ENCODE measurements at regions not wholly inside any gene's neighbourhood (a gene's known extent, or its start where the extent isn't known, plus 50 kb on each side); places are given as distances from the start of the nearest gene placed in this dataset.

DNA sequence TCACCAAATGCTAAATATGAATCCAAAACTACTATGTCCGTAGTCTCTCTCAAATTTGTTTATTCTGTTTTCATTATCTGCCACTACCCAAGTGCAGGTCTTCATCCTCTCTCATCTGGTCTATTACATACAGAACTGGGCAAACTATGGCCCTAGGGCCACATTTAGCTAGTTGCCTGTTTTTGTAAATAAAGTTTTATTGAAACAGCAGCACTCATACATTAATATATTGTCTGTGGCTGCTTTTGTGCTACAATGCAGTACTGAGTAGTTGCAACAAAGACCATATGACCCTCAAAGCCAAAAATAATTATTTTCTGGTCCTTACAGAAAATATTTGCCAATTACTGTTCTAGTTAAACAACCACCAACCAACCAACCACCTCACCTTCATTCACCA lies 172.2 kb upstream of the NCKAP5 start:
- TF ChIP-seq EZH2 (IDR thresholded peaks at IDR 0.05; ENCODE audit: low read depth, unreplicated experiment) (no peak), EZH2phosphoT487 (IDR thresholded peaks at IDR 0.05; ENCODE audit: unreplicated experiment) (no peak), JUNB (IDR thresholded peaks at IDR 0.05; ENCODE audit: unreplicated experiment) (no peak), CREB1 (CRISPR knock-in tag; IDR thresholded peaks at IDR 0.05; ENCODE audit: low read depth) (no peak), POLR2AphosphoS5 (IDR thresholded peaks at IDR 0.05; ENCODE audit: low read depth) (no peak)
- TF ChIP-seq, protein P1, sequence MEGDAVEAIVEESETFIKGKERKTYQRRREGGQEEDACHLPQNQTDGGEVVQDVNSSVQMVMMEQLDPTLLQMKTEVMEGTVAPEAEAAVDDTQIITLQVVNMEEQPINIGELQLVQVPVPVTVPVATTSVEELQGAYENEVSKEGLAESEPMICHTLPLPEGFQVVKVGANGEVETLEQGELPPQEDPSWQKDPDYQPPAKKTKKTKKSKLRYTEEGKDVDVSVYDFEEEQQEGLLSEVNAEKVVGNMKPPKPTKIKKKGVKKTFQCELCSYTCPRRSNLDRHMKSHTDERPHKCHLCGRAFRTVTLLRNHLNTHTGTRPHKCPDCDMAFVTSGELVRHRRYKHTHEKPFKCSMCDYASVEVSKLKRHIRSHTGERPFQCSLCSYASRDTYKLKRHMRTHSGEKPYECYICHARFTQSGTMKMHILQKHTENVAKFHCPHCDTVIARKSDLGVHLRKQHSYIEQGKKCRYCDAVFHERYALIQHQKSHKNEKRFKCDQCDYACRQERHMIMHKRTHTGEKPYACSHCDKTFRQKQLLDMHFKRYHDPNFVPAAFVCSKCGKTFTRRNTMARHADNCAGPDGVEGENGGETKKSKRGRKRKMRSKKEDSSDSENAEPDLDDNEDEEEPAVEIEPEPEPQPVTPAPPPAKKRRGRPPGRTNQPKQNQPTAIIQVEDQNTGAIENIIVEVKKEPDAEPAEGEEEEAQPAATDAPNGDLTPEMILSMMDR (conservative IDR thresholded peaks at IDR 0.05; ENCODE audit: low read depth in 2 of 2) = no peak

Measured in GM23338 (cell line).